HG03558 (cell line): ENCODE measurements at regions not wholly inside any gene's neighbourhood (a gene's known extent, or its start where the extent isn't known, plus 50 kb on each side); places are given as distances from the start of the nearest gene placed in this dataset.
"Not testable (repeated sequence)": the region's sequence is repeated elsewhere in the genome, so short reads cannot be mapped to it uniquely, and the experiment has no call there.

Experiments
- ATAC-seq: cut with Tn5 transposase; IDR thresholded peaks from one replicate; pipeline ENCODE4 v1.9.1; 2021; ENCODE audit warnings: moderate number of reproducible peaks; ENCODE audit not compliant: unreplicated experiment; ENCODE audit errors: extremely low read depth

DNA sequence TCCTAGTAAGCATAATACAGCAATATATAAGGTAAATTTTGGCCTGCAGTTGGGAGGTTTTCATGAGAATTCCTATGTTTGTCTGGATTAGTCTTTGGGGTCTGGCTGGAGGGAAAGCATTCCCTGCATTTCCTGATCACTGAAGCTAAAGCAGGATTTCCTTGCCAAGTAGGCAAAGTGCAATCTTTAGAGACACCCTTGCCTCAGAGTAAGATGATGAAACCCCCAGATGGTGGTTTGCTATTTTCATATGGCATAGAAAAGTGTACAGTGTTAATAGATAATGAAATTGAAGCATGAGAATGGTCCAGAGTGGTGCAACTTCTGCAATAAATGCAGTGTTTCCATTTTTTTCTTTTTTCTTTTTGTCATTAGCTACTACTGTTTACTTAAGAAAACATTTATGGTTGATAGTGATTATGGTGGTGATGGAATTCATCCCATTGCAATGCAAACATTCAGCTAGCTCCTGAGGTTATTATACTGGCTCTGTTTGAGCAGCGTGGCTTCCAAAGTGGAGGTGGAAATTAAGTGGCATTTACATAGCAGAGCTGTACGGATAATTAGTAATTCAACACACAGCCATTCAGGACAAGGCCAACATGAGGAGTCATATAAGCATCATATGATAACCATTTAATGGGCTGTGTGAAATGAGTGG is 276.3 kb downstream of the DUSP6 start:
- ATAC-seq, result no peak

- no peak for ATAC-seq
These were observed 278.6 kb downstream of the DUSP6 start for GRCh38 chr12:89073659-89074058.

GRCh38 chr12:89073027-89073398 is 279.3 kb downstream of the DUSP6 start:
- ATAC-seq, result no peak

DNA sequence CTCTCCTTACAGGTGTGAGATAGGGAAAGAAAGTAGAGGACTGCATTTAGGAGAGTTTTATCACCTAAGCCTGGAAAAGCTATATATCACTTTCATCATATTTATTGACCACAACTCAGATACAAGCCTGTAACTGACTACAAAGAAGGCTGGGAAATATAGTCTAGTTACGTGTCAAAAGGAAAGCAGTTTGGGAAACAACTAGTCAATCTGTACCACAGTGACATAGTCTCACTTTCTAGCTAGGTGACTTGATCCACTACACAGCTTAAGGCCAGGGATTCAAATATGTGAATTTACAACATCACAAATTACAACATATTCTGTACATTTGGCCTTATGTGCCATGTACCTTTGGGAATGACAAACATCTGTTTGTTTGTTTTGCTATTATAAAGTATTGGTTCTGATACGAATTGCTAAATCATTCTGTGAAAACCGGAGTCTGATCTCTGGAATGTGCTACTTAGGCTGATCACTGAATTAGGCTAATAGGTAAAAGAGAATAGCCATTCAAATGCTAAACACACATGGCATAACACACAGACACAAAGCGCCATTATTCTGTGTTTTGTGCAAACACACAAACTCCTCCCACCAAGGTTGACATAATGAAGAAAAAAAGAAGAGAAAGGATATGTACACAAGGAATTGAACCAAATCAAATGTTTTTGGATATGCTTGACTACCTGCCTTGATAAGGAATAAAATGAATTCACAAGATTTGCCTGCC is 279.8 kb downstream of the DUSP6 start:
- no peak for ATAC-seq

GRCh38 chr12:89070603-89071002 is 281.7 kb downstream of the DUSP6 start:
- no peak for ATAC-seq

GRCh38 chr12:89069431-89069830 is 282.9 kb downstream of the DUSP6 start:
- no peak for ATAC-seq

GRCh38 chr12:89067421-89068187 is 284.7 kb downstream of the DUSP6 start:
- no peak for ATAC-seq

GRCh38 chr12:89064780-89065179 is 287.5 kb downstream of the DUSP6 start:
- ATAC-seq, result no peak

DNA sequence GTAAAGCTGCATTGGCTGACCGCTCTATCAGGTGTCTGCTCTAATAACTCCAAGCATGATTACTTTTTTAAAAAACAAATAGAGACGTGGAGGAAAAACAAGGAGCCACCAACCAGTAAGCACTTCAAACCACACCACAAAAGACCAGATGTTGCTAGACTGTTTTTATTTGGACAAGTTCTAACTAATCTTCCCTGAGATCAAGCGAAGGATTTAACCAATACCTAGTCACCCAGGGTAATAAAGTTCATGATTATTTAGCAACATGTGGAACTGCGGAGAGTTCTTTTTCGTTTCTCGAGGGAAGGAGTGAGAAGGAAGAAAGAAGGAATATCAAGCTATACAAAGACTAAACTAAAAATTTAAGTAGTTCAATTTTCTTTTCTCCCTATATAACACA is 288.1 kb downstream of the DUSP6 start:
- ATAC-seq, result no peak

DNA sequence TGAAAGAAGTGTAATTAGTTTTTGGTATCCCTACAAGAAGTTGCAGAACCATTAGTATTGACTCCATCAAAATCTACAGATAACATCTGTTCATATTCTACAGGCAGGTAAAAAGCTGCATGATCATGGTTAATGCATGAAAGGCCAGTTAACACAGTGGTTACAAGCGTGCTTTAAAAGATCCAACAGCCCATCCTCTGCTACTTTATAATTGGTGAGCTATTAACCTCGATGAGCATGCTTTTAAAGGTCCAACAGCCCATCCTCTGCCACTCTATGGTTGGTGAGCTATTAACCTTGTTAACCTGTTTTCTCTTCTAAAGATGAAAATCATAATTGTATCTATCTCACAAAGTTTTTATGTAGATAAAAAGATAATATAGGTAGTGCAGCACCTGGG is 289.3 kb downstream of the DUSP6 start:
- ATAC-seq, result no peak

- ATAC-seq, result no peak
These were observed 292.4 kb downstream of the DUSP6 start for GRCh38 chr12:89059721-89060541.

DNA sequence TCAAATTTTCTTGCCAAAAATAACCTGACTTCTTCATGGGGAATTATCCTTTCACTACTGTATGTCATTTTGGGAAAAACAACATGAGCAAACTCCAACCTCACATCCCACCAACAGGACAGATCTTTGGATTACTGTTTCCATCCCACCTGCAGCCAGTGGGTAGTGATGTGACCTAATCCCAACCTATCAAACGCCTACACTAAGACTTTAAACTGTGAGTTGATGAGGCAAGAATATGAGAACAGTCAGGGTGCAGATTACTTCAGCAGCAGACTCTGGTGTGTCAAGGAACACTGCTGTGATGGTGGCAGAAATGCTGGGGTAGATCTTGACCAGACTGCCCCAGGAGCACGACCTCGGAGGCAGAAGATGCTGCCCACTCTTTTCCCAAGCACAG is 293.2 kb downstream of the DUSP6 start:
- ATAC-seq, result no peak

DNA sequence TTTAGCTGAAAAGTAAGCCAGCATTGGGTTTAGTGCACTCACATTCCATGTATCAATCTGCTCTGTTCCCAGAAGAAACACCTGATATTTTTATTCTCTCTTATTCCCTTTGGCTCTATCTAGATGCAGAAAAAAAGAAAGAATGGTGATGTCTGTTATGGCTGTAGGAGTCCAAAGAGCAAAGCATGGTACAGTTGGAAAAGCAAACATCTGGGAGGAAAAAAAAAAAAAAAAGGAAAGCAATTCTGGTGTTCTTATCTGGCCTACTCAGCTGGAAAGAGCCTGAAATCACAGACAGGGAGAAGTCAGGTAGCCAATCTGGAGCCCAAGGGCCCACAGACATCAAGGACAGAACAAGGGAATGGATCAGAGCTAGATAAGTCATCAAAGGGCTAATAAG is 293.9 kb downstream of the DUSP6 start:
- ATAC-seq, result no peak

- not testable (repeated sequence) for ATAC-seq
These were observed 298.5 kb downstream of the DUSP6 start for GRCh38 chr12:89053817-89054216.

DNA sequence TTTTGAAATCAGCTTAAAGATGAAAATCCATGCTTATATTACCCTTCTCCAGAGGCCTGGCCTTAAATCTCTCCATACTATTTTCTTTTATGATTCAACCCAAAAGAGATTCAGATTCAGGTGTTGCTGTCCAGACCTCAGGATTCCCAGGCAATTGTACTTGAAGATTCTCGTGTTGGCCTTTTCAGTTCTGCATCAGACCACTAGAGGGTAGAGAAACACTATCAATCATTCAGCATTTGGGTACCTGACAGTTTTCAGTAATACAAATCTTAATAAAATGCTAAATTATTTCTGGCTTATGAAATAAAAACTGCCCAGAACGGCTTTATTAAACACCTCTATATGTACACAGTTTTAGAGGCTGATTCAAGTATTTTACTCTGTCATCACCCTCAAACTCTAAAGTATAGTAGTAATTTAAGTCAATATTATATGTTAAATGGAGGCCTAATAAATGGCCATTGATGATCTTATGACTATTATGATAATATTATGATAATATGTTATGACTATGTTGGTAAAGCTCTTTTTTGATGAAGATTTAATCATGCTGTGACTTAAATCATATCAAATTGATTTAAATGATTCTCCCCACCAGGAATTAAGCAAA is 301.1 kb downstream of the DUSP6 start:
- ATAC-seq, result peak; percentile 76

DNA sequence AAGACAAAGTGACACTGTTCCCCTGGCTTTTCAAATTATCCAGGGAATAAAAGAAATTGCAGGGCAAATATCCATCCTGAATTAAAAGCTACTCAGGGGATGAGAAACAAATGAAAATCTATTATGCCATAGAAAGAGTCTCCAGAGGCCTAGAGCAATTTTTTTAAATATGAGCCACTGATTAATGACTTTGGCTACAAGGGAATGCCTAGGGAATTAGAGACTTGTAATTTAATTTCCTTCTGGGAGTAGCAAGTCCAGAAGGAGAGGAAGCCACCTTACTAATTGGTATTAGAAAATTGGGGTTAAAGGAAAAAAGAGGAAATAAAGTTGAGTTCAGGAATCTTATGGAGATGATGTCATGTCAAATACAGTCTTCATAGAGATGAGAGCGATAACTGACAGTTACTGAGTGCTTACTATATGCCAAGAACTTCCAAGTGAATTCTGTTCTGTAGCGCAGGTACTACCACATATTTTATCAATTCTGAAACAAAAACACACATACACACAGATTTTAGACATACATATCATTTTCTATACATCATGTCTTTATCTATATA is 304.4 kb downstream of the DUSP6 start:
- ATAC-seq, result no peak

DNA sequence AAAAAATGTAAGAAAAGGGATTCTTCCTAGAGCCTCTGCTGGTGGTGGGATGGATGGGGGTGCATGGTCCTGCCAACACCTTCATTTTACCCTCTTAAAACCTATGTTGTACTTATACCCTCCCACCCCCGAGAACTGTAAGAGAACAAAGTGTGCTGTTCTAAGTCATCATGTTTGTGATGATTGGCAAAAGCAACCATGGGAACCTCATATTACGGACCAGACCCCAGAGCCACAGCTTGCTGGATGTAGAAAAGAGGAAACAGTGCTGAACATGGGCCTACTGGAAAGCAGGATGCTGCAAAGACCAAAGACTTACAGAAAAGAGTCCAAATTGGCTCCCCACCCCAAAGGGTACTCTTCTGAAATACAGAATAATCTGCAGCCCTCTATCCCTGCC is 311.2 kb downstream of the DUSP6 start:
- no peak for ATAC-seq

GRCh38 chr12:89040146-89040964 is 311.9 kb downstream of the DUSP6 start:
- peak; percentile 98 for ATAC-seq
